ENCODE measurements at regions not wholly inside any gene's neighbourhood (a gene's known extent, or its start where the extent isn't known, plus 50 kb on each side); places are given as distances from the start of the nearest gene placed in this dataset.

DNA sequence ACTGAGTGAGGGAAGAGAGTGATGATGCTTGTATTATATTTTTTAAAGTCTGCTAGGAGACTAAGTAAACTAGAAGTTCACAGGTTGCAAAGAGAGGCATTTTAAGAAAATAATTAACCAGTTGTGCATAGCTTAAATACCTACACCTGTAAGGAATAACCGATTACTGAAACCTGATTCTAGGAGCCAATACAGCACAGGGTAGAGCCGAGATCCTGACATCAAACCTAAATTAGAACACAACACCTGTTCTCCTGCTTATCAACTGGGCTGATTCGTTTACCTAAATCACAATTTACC, 54.8 kb downstream of the EPRS1 start:
- no peak for TF ChIP-seq FOXA1 (IDR thresholded peaks at IDR 0.05)
- no peak for TF ChIP-seq L3MBTL2 (conservative IDR thresholded peaks at IDR 0.05)
- TF ChIP-seq ARNT (IDR thresholded peaks at IDR 0.05): no peak
- TF ChIP-seq, protein P1, sequence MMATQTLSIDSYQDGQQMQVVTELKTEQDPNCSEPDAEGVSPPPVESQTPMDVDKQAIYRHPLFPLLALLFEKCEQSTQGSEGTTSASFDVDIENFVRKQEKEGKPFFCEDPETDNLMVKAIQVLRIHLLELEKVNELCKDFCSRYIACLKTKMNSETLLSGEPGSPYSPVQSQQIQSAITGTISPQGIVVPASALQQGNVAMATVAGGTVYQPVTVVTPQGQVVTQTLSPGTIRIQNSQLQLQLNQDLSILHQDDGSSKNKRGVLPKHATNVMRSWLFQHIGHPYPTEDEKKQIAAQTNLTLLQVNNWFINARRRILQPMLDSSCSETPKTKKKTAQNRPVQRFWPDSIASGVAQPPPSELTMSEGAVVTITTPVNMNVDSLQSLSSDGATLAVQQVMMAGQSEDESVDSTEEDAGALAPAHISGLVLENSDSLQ (IDR thresholded peaks at IDR 0.05): no peak
- TF ChIP-seq HDGF (IDR thresholded peaks at IDR 0.05; ENCODE audit: borderline replicate concordance): no peak
